Tibial artery (tissue), 4 donors: ENCODE measurements at regions not wholly inside any gene's neighbourhood (a gene's known extent, or its start where the extent isn't known, plus 50 kb on each side); places are given as distances from the start of the nearest gene placed in this dataset.

Experiments used
- DNase-seq, 2 donors: peaks; one replicate each; pipeline ENCODE4 v3.0.0-alpha.2; 2019
- H3K27ac ChIP-seq, 2 donors: fragments of 200-600 bp; sonication (generic) in 1 of 2; 1 replicate in 1 of 2; 2 replicates in 1 of 2; pipeline ENCODE4 v1.5.1; 2018 to 2019; ENCODE audit warnings: mild to moderate bottlenecking in 1 of 2
- H3K27me3 ChIP-seq, 2 donors: fragments of 200-600 bp; sonication (generic) in 1 of 2; one replicate each; pipeline versions ENCODE4 v1.5.1 to v1.6.0; 2016 to 2019
- H3K36me3 ChIP-seq, 3 donors: fragments of 200-600 bp; sonication (generic) in 2 of 3; one replicate each; pipeline ENCODE4 v1.5.1; 2016 to 2019; ENCODE audit warnings: mild to moderate bottlenecking in 2 of 3
- H3K4me1 ChIP-seq, 4 donors: fragments of 200-600 bp; sonication (generic) in 2 of 4; 1 replicate in 3 of 4; 2 replicates in 1 of 4; pipeline ENCODE4 v1.5.1; 2016 to 2019
- H3K4me3 ChIP-seq, 2 donors: fragments of 200-600 bp; sonication (generic) in 1 of 2; 1 replicate in 1 of 2; 2 replicates in 1 of 2; pipeline ENCODE4 v1.5.1; 2018 to 2019; ENCODE audit warnings: mild to moderate bottlenecking in 2 of 2
- H3K9me3 ChIP-seq, 3 donors: fragments of 200-600 bp; sonication (generic) in 1 of 3; one replicate each; pipeline ENCODE4 v1.5.1; 2016 to 2019
- CTCF ChIP-seq, 2 experiments: fragments of 200-600 bp in 1 of 2; fragments of 450-650 bp in 1 of 2; IDR thresholded peaks; one replicate each; pipeline ENCODE4 v1.5.1; 2017 to 2019; ENCODE audit warnings: antibody characterized with exemption in 2 of 2, mild to moderate bottlenecking in 1 of 2, moderate library complexity in 1 of 2
- intact Hi-C: fragments of 100-400 bp; cut with DNase I; formaldehyde crosslinking; loops from one replicate; pipeline ENCODE4 v1.15.0; 2023; ENCODE audit warnings: low total_unique reads

DNA sequence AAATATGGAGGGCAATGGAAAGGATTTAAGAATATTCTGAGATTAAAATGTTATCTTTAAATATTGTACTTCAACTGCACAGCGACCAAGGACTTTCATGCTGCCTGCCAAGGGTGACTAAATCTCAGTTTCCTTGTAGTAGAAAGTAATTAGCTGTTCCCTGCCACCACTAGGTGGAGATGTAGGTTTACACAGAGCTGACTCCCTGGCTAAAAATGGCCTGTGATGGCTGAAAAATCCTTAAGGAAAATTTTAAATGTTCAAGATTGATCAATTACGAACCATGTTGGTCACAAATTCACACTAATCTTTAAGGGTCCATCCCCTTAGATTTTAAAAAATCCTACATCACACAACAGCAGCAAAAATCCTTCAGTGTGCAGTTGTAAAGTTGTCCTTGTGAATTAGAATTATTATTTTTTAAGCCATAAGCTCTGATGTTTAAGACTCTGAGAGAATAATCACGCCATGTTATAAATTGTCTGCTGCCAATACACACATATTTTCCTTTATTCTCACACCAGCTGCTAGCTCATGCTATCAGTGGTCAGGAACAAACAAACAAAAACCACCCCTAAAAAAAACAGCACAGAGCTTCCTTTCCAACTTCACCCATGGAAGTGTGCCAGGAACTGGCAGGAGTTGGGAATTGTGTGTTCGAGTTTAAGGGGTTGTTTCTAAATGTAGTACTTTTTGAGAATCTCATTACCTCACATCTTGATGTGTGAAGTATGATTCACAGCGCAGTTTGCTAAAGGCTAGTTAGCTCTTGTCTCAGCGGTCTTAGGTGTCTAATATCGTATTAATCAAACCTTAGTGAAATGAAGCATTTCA, 399.8 kb downstream of the TMEM182 start:
- no peak overlapping the region for H3K4me3 ChIP-seq
- peak; percentile 44 to 46 for TF ChIP-seq CTCF (IDR thresholded peaks at IDR 0.05)
- intact Hi-C loops = no loop called here
- H3K27ac ChIP-seq = no peak overlapping the region
- no peaks in the 10 kb centered on the region for H3K36me3 ChIP-seq
- H3K9me3 ChIP-seq = no peaks in the 10 kb centered on the region
- no peaks in the 10 kb centered on the region for H3K4me1 ChIP-seq
- DNase-seq = peak in 1 of 2 donors; percentile 29
- peaks cover 0 to 5% of the 10 kb centered on the region in 2 donors for H3K27me3 ChIP-seq

DNA sequence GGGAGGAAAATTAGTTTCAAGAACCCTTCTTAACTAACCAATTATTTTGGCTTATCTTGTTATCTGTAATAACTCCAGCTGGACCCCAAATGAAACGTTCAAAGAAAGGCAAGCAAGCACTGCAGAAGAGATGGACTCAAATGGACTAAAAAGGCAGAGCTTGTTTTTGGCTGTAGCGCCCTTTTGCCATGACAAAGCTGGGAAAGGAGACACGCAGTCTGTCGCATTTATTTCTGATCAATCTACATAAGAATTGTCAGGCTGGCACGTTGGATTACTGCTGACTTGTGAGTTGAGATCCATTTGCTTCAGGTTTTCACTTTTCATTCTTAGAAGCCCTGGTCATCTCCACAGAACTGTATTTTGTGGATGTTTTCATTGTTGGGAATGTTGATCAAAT, 402.9 kb downstream of the TMEM182 start:
- TF ChIP-seq CTCF (IDR thresholded peaks at IDR 0.05) = no peak
- H3K4me3 ChIP-seq = no peak overlapping the region
- H3K27ac ChIP-seq = no peak overlapping the region
- no peaks in the 10 kb centered on the region for H3K4me1 ChIP-seq
- no peaks in the 10 kb centered on the region for H3K36me3 ChIP-seq
- H3K27me3 ChIP-seq = no peaks in the 10 kb centered on the region
- DNase-seq = no peak
- no peaks in the 10 kb centered on the region for H3K9me3 ChIP-seq
- intact Hi-C loops = no loop called here

GRCh38 chr2:103165836-103166235, 404.0 kb downstream of the TMEM182 start:
- H3K4me3 ChIP-seq = no peak overlapping the region
- no peaks in the 10 kb centered on the region for H3K9me3 ChIP-seq
- H3K27me3 ChIP-seq = no peaks in the 10 kb centered on the region
- H3K36me3 ChIP-seq = no peaks in the 10 kb centered on the region
- TF ChIP-seq CTCF (IDR thresholded peaks at IDR 0.05) = no peak
- no peak for DNase-seq
- H3K4me1 ChIP-seq = no peaks in the 10 kb centered on the region
- intact Hi-C loops = no loop called here
- no peak overlapping the region for H3K27ac ChIP-seq

DNA sequence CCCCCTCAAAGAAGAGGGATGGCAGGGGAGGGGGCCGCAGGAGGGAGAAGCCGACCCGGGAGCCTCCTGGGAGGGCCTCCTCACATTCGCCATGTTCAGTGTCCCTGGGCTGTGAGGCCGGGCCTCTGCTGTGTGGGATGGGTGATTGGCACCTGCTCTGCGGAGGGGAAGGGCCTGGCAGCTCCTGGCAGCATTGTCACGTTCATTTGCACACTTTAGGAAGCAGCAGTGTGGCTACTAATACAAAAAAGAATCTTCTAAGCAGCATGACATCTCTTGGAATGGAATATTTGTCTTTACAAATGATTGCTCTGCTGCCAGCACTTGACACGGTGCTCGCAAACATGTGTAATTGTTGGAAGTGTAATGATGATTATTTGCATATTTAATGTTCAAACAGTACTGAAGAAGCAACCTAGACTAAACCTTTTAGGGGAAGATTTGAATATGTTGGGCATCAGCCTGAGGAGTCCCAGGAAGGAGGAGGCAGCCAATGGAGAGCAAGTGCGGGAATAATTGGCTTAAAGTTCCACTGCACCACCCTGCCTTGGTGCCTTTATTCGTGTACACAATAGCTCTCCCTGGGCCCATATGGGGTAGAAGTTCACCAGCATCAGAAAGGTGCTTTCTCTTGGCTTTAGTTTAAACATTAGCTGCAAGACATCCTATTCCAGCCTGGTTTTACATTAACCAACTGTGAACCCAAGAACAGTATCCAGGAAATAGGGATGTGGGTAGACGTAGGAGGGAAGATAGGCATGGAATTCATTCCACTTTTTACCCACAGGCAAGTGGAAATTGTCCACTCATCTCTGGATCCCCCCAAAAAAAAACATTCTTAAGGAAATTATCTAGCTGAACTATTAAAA, 404.9 kb downstream of the TMEM182 start:
- no peaks in the 10 kb centered on the region for H3K9me3 ChIP-seq
- DNase-seq = no peak
- no peak for TF ChIP-seq CTCF (IDR thresholded peaks at IDR 0.05)
- no peaks in the 10 kb centered on the region for H3K4me1 ChIP-seq
- intact Hi-C loops = no loop called here
- H3K27me3 ChIP-seq = no peaks in the 10 kb centered on the region
- no peak overlapping the region for H3K4me3 ChIP-seq
- no peaks in the 10 kb centered on the region for H3K36me3 ChIP-seq
- H3K27ac ChIP-seq = no peak overlapping the region

DNA sequence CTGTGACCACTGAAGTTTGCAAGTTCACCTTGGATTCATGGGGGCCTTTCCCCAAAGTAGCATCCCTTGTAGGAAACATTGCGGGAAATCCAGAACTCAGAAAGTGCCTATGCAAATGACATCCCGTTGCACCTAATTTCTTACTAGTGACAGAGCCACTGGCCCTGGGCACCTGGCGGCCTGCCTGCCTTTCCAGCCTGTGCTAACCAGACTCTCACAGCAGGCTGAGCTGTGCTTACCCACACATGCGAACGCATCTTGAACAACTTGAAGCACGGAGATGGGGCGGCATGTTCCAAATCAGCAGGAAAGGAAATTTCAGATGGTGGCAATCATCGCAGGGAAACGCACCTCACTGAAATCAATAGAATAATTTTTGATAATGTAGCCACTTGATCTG, 405.8 kb downstream of the TMEM182 start:
- intact Hi-C loops = no loop called here
- no peak overlapping the region for H3K27ac ChIP-seq
- no peak for TF ChIP-seq CTCF (IDR thresholded peaks at IDR 0.05)
- no peak overlapping the region for H3K4me3 ChIP-seq
- H3K9me3 ChIP-seq = no peaks in the 10 kb centered on the region
- H3K4me1 ChIP-seq = no peaks in the 10 kb centered on the region
- H3K27me3 ChIP-seq = no peaks in the 10 kb centered on the region
- no peaks in the 10 kb centered on the region for H3K36me3 ChIP-seq
- no peak for DNase-seq
